WTC11 (cell line): ENCODE measurements at regions not wholly inside any gene's neighbourhood (a gene's known extent, or its start where the extent isn't known, plus 50 kb on each side); places are given as distances from the start of the nearest gene placed in this dataset.

ENCODE experiments used
- ATAC-seq: fragments of 200-7000 bp; cut with Tn5 transposase; 2 replicates; pipeline ENCODE4 v1.10.0; 2021; ENCODE audit warnings: mild to moderate bottlenecking, moderate library complexity
- CTCF ChIA-PET: fragments of 300-600 bp; sonication (Branson Sonifier 250); formaldehyde crosslinking; loops from one replicate; lab custom pipeline; 2021; ENCODE audit warnings: antibody characterized with exemption; lab: Charles Lee
- POLR2A ChIA-PET: fragments of 350-600 bp; sonication (Branson Sonifier 250); formaldehyde crosslinking; loops from one replicate; lab custom pipeline; 2021; ENCODE audit warnings: antibody characterized with exemption; lab: Charles Lee
- DNase-seq: peaks from one replicate; pipeline ENCODE4 v3.0.0; 2021; ENCODE audit warnings: low spot score
- H3K27ac Mint-ChIP-seq: 2 replicates; pipeline ENCODE4 v1.8.0; 2021; ENCODE audit warnings: mixed read lengths
- H3K27me3 Mint-ChIP-seq: 2 replicates; pipeline ENCODE4 v1.8.0; 2021; ENCODE audit warnings: low read depth, mild to moderate bottlenecking, moderate library complexity, mixed read lengths
- H3K36me3 Mint-ChIP-seq: 2 replicates; pipeline ENCODE4 v1.8.0; 2021; ENCODE audit warnings: mixed read lengths
- H3K4me1 Mint-ChIP-seq: 2 replicates; pipeline ENCODE4 v1.8.0; 2022; ENCODE audit warnings: mixed read lengths
- H3K4me3 Mint-ChIP-seq: 2 replicates; pipeline ENCODE4 v1.8.0; 2021; ENCODE audit warnings: mild to moderate bottlenecking, moderate library complexity, mixed read lengths
- H3K9me3 Mint-ChIP-seq: 2 replicates; pipeline ENCODE4 v1.8.0; 2021; ENCODE audit warnings: mixed read lengths
- E2F5 ChIP-seq: sonication (generic); formaldehyde crosslinking; IDR thresholded peaks from 2 replicates; pipeline ENCODE4 v1.8.1; 2022; ENCODE audit warnings: mild to moderate bottlenecking, moderate library complexity, missing genetic modification reagents
- ESRRA ChIP-seq: sonication (generic); formaldehyde crosslinking; IDR thresholded peaks from 2 replicates; pipeline ENCODE4 v1.8.1; 2022; ENCODE audit warnings: mild to moderate bottlenecking, missing genetic modification reagents, borderline replicate concordance
- GABPB1 ChIP-seq: sonication (generic); formaldehyde crosslinking; IDR thresholded peaks from 2 replicates; pipeline ENCODE4 v1.8.1; 2023; ENCODE audit warnings: mild to moderate bottlenecking, missing genetic modification reagents
- GRHL2 ChIP-seq: fragments of 250-450 bp; sonication (Bioruptor Pico); IDR thresholded peaks from 2 replicates; pipeline ENCODE4 v1.8.0; 2022; ENCODE audit warnings: mild to moderate bottlenecking, moderate library complexity; ENCODE audit not compliant: insufficient replicate concordance, severe bottlenecking
- GTF2I ChIP-seq: fragments of 250-450 bp; sonication (Bioruptor Pico); conservative IDR thresholded peaks from 2 replicates; pipeline ENCODE4 v1.4.0; 2021; ENCODE audit warnings: mild to moderate bottlenecking
- IRF2 ChIP-seq: sonication (generic); formaldehyde crosslinking; IDR thresholded peaks from 2 replicates; pipeline ENCODE4 v1.8.0; 2022; ENCODE audit warnings: low read depth, missing genetic modification reagents, borderline replicate concordance
- NR1H2 ChIP-seq: sonication (generic); formaldehyde crosslinking; IDR thresholded peaks from 2 replicates; pipeline ENCODE4 v1.9.0; 2021; ENCODE audit warnings: mild to moderate bottlenecking, moderate library complexity, missing genetic modification reagents
- OVOL2 ChIP-seq: fragments of 250-450 bp; sonication (Bioruptor Pico); IDR thresholded peaks from 2 replicates; pipeline ENCODE4 v1.9.0; 2021; ENCODE audit warnings: mild to moderate bottlenecking, borderline replicate concordance
- SP1 ChIP-seq: sonication (generic); formaldehyde crosslinking; conservative IDR thresholded peaks from 2 replicates; pipeline ENCODE4 v1.8.1; 2022; ENCODE audit warnings: missing genetic modification reagents
- ZNF121 ChIP-seq: sonication (generic); formaldehyde crosslinking; IDR thresholded peaks from 2 replicates; pipeline ENCODE4 v1.8.0; 2023; ENCODE audit warnings: missing genetic modification reagents
- ZNF138 ChIP-seq: sonication (generic); formaldehyde crosslinking; conservative IDR thresholded peaks from 2 replicates; pipeline ENCODE4 v1.8.1; 2022; ENCODE audit warnings: mild to moderate bottlenecking, moderate library complexity, missing genetic modification reagents
- ZNF281 ChIP-seq: sonication (generic); formaldehyde crosslinking; IDR thresholded peaks from 2 replicates; pipeline ENCODE4 v1.8.0; 2023; ENCODE audit warnings: mild to moderate bottlenecking, missing genetic modification reagents
- ZNF317 ChIP-seq: sonication (generic); formaldehyde crosslinking; IDR thresholded peaks from 2 replicates; pipeline ENCODE4 v1.8.1; 2023; ENCODE audit warnings: low read depth, mild to moderate bottlenecking, moderate library complexity, missing genetic modification reagents, borderline replicate concordance
- TF ChIP-seq, protein P1 (sequence below): fragments of 250-450 bp; sonication (Bioruptor Pico); IDR thresholded peaks from 2 replicates; pipeline ENCODE4 v1.9.0; 2021; ENCODE audit warnings: mild to moderate bottlenecking, borderline replicate concordance
- TF ChIP-seq, protein P2 (sequence below): sonication (generic); formaldehyde crosslinking; IDR thresholded peaks from 2 replicates; pipeline ENCODE4 v1.8.1; 2022; ENCODE audit warnings: low read depth, missing genetic modification reagents, borderline replicate concordance
- TF ChIP-seq, protein P3 (sequence below): fragments of 250-450 bp; sonication (Bioruptor Pico); IDR thresholded peaks from 2 replicates; pipeline ENCODE4 v1.9.0; 2021; ENCODE audit warnings: mild to moderate bottlenecking
- TF ChIP-seq, protein P4 (sequence below): sonication (generic); formaldehyde crosslinking; IDR thresholded peaks from 2 replicates; pipeline ENCODE4 v1.8.0; 2023; ENCODE audit warnings: missing genetic modification reagents

DNA sequence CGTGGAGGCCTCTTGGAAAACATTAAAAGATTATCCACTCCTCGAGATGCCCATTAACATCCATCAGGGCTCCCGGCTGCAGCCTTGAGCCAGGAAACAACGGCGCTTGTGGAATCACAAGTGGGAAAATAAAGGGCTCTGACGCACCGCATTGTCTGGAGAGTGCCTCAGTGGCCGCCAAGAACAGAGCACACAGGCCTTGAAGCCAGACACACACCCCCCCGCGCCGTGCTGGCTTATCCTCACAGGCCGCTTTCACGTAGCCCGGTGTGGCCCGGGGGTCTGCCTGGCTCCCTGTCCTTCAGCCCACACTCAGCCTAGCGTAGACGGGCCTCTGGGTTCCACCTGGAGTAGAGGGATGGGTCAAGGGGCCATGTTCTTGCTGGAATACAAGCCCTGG, 1020.5 kb downstream of the BRD1 start:
- ChIA-PET CTCF (no interaction called here), POLR2A (no interaction called here)
- DNase-seq (no peak), ATAC-seq (no peak)
- H3K4me3 Mint-ChIP-seq: no peak overlapping the region
- no peak overlapping the region for H3K27ac Mint-ChIP-seq
- TF ChIP-seq NR1H2 (CRISPR knock-in tag) (no peak), ZNF138 (CRISPR knock-in tag) (no peak), GTF2I (CRISPR knock-in tag) (no peak), ZNF317 (CRISPR knock-in tag) (no peak), ZNF121 (CRISPR knock-in tag) (no peak), GABPB1 (no peak), E2F5 (CRISPR knock-in tag) (no peak), ESRRA (no peak)
- TF ChIP-seq, protein P1, sequence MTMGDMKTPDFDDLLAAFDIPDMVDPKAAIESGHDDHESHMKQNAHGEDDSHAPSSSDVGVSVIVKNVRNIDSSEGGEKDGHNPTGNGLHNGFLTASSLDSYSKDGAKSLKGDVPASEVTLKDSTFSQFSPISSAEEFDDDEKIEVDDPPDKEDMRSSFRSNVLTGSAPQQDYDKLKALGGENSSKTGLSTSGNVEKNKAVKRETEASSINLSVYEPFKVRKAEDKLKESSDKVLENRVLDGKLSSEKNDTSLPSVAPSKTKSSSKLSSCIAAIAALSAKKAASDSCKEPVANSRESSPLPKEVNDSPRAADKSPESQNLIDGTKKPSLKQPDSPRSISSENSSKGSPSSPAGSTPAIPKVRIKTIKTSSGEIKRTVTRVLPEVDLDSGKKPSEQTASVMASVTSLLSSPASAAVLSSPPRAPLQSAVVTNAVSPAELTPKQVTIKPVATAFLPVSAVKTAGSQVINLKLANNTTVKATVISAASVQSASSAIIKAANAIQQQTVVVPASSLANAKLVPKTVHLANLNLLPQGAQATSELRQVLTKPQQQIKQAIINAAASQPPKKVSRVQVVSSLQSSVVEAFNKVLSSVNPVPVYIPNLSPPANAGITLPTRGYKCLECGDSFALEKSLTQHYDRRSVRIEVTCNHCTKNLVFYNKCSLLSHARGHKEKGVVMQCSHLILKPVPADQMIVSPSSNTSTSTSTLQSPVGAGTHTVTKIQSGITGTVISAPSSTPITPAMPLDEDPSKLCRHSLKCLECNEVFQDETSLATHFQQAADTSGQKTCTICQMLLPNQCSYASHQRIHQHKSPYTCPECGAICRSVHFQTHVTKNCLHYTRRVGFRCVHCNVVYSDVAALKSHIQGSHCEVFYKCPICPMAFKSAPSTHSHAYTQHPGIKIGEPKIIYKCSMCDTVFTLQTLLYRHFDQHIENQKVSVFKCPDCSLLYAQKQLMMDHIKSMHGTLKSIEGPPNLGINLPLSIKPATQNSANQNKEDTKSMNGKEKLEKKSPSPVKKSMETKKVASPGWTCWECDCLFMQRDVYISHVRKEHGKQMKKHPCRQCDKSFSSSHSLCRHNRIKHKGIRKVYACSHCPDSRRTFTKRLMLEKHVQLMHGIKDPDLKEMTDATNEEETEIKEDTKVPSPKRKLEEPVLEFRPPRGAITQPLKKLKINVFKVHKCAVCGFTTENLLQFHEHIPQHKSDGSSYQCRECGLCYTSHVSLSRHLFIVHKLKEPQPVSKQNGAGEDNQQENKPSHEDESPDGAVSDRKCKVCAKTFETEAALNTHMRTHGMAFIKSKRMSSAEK: no peak
- TF ChIP-seq, protein P2, sequence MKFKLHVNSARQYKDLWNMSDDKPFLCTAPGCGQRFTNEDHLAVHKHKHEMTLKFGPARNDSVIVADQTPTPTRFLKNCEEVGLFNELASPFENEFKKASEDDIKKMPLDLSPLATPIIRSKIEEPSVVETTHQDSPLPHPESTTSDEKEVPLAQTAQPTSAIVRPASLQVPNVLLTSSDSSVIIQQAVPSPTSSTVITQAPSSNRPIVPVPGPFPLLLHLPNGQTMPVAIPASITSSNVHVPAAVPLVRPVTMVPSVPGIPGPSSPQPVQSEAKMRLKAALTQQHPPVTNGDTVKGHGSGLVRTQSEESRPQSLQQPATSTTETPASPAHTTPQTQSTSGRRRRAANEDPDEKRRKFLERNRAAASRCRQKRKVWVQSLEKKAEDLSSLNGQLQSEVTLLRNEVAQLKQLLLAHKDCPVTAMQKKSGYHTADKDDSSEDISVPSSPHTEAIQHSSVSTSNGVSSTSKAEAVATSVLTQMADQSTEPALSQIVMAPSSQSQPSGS (CRISPR knock-in tag): no peak
- TF ChIP-seq, protein P3, sequence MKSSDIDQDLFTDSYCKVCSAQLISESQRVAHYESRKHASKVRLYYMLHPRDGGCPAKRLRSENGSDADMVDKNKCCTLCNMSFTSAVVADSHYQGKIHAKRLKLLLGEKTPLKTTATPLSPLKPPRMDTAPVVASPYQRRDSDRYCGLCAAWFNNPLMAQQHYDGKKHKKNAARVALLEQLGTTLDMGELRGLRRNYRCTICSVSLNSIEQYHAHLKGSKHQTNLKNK (CRISPR knock-in tag): no peak
- no peaks in the 10 kb centered on the region for H3K36me3 Mint-ChIP-seq
- peaks cover 9% of the 10 kb centered on the region for H3K9me3 Mint-ChIP-seq
- H3K4me1 Mint-ChIP-seq: no peaks in the 10 kb centered on the region
- H3K27me3 Mint-ChIP-seq: no peaks in the 10 kb centered on the region

- CTCF ChIA-PET: no interaction called here
- TF ChIP-seq OVOL2 (CRISPR knock-in tag) (no peak), GRHL2 (CRISPR knock-in tag) (no peak), IRF2 (CRISPR knock-in tag) (no peak), ZNF281 (CRISPR knock-in tag) (no peak), SP1 (CRISPR knock-in tag) (no peak), ZNF317 (CRISPR knock-in tag) (no peak)
- TF ChIP-seq, protein P4, sequence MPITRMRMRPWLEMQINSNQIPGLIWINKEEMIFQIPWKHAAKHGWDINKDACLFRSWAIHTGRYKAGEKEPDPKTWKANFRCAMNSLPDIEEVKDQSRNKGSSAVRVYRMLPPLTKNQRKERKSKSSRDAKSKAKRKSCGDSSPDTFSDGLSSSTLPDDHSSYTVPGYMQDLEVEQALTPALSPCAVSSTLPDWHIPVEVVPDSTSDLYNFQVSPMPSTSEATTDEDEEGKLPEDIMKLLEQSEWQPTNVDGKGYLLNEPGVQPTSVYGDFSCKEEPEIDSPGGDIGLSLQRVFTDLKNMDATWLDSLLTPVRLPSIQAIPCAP: no peak
- TF ChIP-seq, protein P1: no peak
Observed at GRCh38 chr22:48806227-48806781, 1021.4 kb downstream of the BRD1 start.

More at GRCh38 chr22:48806227-48806781, 1021.4 kb downstream of the BRD1 start:
- POLR2A ChIA-PET: no interaction called here
- H3K4me3 Mint-ChIP-seq: no peak overlapping the region
- H3K27me3 Mint-ChIP-seq: no peaks in the 10 kb centered on the region
- ATAC-seq: no peak
- H3K4me1 Mint-ChIP-seq: no peaks in the 10 kb centered on the region
- H3K36me3 Mint-ChIP-seq: no peaks in the 10 kb centered on the region
- DNase-seq: no peak
- H3K27ac Mint-ChIP-seq: no peak overlapping the region
- H3K9me3 Mint-ChIP-seq: peaks cover 9% of the 10 kb centered on the region
